Vagina (tissue), 2 donors: ENCODE measurements at regions not wholly inside any gene's neighbourhood (a gene's known extent, or its start where the extent isn't known, plus 50 kb on each side); places are given as distances from the start of the nearest gene placed in this dataset.

Experiments used
- DNase-seq, 2 donors: peaks; one replicate each; pipeline ENCODE4 v3.0.0-alpha.2; 2017; ENCODE audit errors: extremely low spot score in 2 of 2
- H3K27ac ChIP-seq: fragments of 200-600 bp; sonication (generic); one replicate; pipeline ENCODE4 v1.5.1; 2019
- H3K27me3 ChIP-seq: fragments of 200-600 bp; sonication (generic); one replicate; pipeline ENCODE4 v1.5.1; 2019
- H3K36me3 ChIP-seq, 2 donors: fragments of 200-600 bp; sonication (generic); one replicate each; pipeline ENCODE4 v1.5.1; 2017 to 2019
- H3K4me1 ChIP-seq: fragments of 200-600 bp; sonication (generic); one replicate; pipeline ENCODE4 v1.5.1; 2019
- H3K4me3 ChIP-seq, 2 donors: fragments of 200-600 bp; sonication (generic); 1 replicate in 1 of 2; 2 replicates in 1 of 2; pipeline ENCODE4 v1.5.1; 2016 to 2019
- H3K9me3 ChIP-seq: fragments of 200-600 bp; sonication (generic); one replicate; pipeline ENCODE4 v1.5.1; 2019
- POLR2A ChIP-seq, 2 donors: fragments of 450-650 bp; IDR thresholded peaks; one replicate each; pipeline ENCODE4 v1.6.1; 2017; ENCODE audit warnings: antibody characterized with exemption in 2 of 2, mild to moderate bottlenecking in 2 of 2, moderate library complexity in 2 of 2
- POLR2AphosphoS5 ChIP-seq, 2 donors: sonication (generic); formaldehyde crosslinking; IDR thresholded peaks; one replicate each; pipeline ENCODE4 v1.9.0; 2017; ENCODE audit warnings: antibody characterized with exemption in 2 of 2, mild to moderate bottlenecking in 2 of 2, low read depth in 1 of 2; ENCODE audit not compliant: insufficient read depth in 1 of 2
- intact Hi-C: fragments of 100-400 bp; cut with DNase I; formaldehyde crosslinking; loops from one replicate; pipeline ENCODE4 v1.15.1; 2023
- TF ChIP-seq, protein P1 (sequence below), 3 experiments: fragments of 450-650 bp in 2 of 3; fragments of 200-600 bp in 1 of 3; sonication (generic) in 1 of 3; IDR thresholded peaks; one replicate each; pipeline ENCODE4 v1.5.1; 2017 to 2019; ENCODE audit warnings: antibody characterized with exemption in 3 of 3, mild to moderate bottlenecking in 2 of 3, moderate library complexity in 2 of 3

DNA sequence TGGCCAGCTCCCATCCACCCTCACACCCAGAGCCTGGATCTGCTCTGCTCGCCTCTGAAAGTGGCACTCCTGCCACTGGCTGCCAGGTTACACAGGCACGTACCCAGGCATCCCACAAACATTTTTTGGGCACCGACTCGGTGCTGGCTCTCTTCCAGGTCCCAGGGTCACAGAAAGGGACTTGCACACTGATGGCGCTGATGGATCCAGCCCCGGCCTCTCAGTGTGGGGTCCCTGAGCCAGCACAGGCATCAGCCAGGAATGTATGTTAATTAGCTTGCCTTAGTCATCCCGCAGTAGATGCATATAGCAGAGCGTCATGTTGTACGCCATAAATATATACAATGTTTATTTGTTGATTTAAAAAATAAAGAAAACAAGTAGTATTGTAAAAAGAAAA is 537.2 kb downstream of the NPHP4 start:
- TF ChIP-seq, protein P1, sequence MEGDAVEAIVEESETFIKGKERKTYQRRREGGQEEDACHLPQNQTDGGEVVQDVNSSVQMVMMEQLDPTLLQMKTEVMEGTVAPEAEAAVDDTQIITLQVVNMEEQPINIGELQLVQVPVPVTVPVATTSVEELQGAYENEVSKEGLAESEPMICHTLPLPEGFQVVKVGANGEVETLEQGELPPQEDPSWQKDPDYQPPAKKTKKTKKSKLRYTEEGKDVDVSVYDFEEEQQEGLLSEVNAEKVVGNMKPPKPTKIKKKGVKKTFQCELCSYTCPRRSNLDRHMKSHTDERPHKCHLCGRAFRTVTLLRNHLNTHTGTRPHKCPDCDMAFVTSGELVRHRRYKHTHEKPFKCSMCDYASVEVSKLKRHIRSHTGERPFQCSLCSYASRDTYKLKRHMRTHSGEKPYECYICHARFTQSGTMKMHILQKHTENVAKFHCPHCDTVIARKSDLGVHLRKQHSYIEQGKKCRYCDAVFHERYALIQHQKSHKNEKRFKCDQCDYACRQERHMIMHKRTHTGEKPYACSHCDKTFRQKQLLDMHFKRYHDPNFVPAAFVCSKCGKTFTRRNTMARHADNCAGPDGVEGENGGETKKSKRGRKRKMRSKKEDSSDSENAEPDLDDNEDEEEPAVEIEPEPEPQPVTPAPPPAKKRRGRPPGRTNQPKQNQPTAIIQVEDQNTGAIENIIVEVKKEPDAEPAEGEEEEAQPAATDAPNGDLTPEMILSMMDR (IDR thresholded peaks at IDR 0.05), result no peak
- TF ChIP-seq POLR2AphosphoS5 (IDR thresholded peaks at IDR 0.05; ENCODE audit: insufficient read depth in 1 of 2, low read depth in 1 of 2) (no peak), POLR2A (IDR thresholded peaks at IDR 0.05) (no peak)
- Histone ChIP-seq H3K9me3 (no peaks in the 10 kb centered on the region), H3K27me3 (no peaks in the 10 kb centered on the region), H3K36me3 (no peaks in the 10 kb centered on the region), H3K27ac (no peak overlapping the region), H3K4me3 (no peak overlapping the region), H3K4me1 (no peaks in the 10 kb centered on the region)
- no peak for DNase-seq
- intact Hi-C loops, result no loop called here

DNA sequence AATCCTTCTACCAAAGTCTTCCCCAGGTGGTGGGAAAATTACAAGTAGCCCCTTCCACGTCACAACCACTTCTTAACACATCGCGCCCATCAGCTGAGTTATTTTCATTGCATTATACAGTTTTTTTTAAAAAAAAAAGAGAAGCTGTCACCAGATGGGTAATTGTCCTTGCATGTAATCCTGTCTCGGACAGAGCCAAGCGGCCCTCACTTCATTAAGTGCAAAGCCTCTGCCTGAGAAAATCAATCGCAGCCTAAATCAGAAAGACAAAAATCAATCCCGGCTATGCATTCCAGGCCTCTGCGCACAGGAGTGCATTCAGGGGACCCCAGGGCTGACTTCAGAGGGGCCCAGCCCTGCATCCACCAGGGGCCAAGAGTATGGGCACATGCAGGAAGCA is 538.9 kb downstream of the NPHP4 start:
- H3K4me3 ChIP-seq, result no peak overlapping the region
- no peak for DNase-seq
- H3K9me3 ChIP-seq, result no peaks in the 10 kb centered on the region
- no peak overlapping the region for H3K27ac ChIP-seq
- intact Hi-C loops, result no loop called here
- no peaks in the 10 kb centered on the region for H3K27me3 ChIP-seq
- TF ChIP-seq, protein P1 (IDR thresholded peaks at IDR 0.05), result no peak
- TF ChIP-seq POLR2A (IDR thresholded peaks at IDR 0.05) (no peak), POLR2AphosphoS5 (IDR thresholded peaks at IDR 0.05; ENCODE audit: insufficient read depth in 1 of 2, low read depth in 1 of 2) (no peak)
- H3K36me3 ChIP-seq, result no peaks in the 10 kb centered on the region
- H3K4me1 ChIP-seq, result no peaks in the 10 kb centered on the region

DNA sequence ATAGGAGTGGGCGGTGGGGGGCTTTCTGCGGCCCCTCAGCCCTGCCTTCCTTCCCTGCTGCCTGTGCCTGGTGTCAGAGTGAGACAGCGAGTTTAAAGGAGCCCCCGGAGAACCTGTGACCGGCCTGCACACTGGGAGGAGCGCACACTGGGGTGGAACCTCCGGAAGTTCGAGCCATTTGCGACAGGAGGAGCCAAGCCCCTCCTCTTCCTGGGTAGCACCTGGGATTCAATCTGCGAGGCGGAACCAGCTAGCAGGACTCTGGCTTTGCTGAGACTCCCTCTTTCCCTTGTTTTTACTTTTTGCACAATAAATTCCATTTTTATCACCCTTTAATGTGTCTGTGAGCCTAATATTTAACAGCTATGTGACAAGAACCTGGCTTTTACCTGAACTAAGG is 540.6 kb downstream of the NPHP4 start:
- H3K9me3 ChIP-seq, result no peaks in the 10 kb centered on the region
- intact Hi-C loops, result no loop called here
- DNase-seq, result no peak
- no peak overlapping the region for H3K4me3 ChIP-seq
- H3K36me3 ChIP-seq, result no peaks in the 10 kb centered on the region
- H3K27me3 ChIP-seq, result no peaks in the 10 kb centered on the region
- no peaks in the 10 kb centered on the region for H3K4me1 ChIP-seq
- no peak overlapping the region for H3K27ac ChIP-seq
- TF ChIP-seq POLR2AphosphoS5 (IDR thresholded peaks at IDR 0.05; ENCODE audit: insufficient read depth in 1 of 2, low read depth in 1 of 2), result no peak
- TF ChIP-seq, protein P1 (IDR thresholded peaks at IDR 0.05), result no peak
- no peak for TF ChIP-seq POLR2A (IDR thresholded peaks at IDR 0.05)

DNA sequence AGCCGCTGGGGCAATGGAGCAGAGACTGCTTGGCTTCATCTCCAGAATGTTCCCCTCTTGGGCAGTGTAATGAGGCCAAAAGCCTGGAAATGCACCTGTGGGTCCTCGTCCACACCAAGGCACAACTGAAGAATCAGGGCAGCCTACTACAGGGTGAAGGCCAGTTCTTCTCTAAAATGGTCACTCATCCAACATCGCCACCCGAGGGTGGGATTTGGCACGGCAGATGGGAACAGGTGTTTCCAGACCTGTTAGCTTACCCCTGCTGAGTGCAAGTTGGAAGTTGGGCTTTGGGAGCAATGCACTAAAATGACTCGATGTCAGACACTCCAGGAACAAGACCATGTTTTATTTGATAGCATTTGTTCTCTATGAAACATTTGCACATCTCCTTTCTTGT is 543.7 kb downstream of the NPHP4 start:
- DNase-seq, result no peak
- TF ChIP-seq, protein P1 (IDR thresholded peaks at IDR 0.05), result no peak
- TF ChIP-seq POLR2AphosphoS5 (IDR thresholded peaks at IDR 0.05; ENCODE audit: insufficient read depth in 1 of 2, low read depth in 1 of 2) (no peak), POLR2A (IDR thresholded peaks at IDR 0.05) (no peak)
- Histone ChIP-seq H3K9me3 (no peaks in the 10 kb centered on the region), H3K27me3 (no peaks in the 10 kb centered on the region), H3K4me3 (no peak overlapping the region), H3K4me1 (no peaks in the 10 kb centered on the region), H3K36me3 (no peaks in the 10 kb centered on the region), H3K27ac (no peak overlapping the region)
- intact Hi-C loops, result no loop called here

DNA sequence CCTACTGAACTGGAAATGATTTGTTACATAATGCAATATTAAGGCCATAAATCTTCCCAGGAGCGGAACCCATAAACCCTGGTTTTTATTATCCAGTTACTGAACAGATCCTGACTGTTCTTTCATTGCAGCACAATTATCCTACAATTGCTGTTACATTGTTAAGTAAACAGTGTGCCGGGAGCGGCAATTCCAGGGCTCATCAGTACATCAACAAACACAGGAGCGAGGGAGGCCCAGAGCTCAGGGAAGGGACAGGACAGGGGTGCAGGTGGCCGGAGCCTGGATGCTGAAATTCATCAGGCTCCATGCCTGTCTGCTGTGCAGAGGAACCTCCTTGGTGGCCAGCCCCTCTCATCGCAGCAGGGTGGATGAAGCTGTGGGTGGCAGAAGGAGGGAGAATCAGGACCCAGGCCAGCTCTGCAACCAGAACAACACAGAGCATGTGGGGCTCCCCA is 544.7 kb downstream of the NPHP4 start:
- Histone ChIP-seq H3K27ac (no peak overlapping the region), H3K4me1 (no peaks in the 10 kb centered on the region), H3K36me3 (no peaks in the 10 kb centered on the region), H3K27me3 (no peaks in the 10 kb centered on the region), H3K9me3 (no peaks in the 10 kb centered on the region), H3K4me3 (no peak overlapping the region)
- DNase-seq, result no peak
- TF ChIP-seq POLR2AphosphoS5 (IDR thresholded peaks at IDR 0.05; ENCODE audit: insufficient read depth in 1 of 2, low read depth in 1 of 2), result no peak
- TF ChIP-seq POLR2A (IDR thresholded peaks at IDR 0.05), result no peak
- TF ChIP-seq, protein P1 (IDR thresholded peaks at IDR 0.05), result no peak
- intact Hi-C loops, result no loop called here
